ENCODE measurements at regions not wholly inside any gene's neighbourhood (a gene's known extent, or its start where the extent isn't known, plus 50 kb on each side); places are given as distances from the start of the nearest gene placed in this dataset.

GRCh38 chr7:46723742-46724141 is 802.7 kb upstream of the IGFBP3 start:
- H3K4me1 ChIP-seq, result no peaks in the 10 kb centered on the region
- H3K4me2 ChIP-seq, result no peak overlapping the region
- no peak for TF ChIP-seq Cebpa-rat (IDR thresholded peaks at IDR 0.05)
- no peaks in the 10 kb centered on the region for H3K36me3 ChIP-seq
- H3K27ac ChIP-seq, result no peak overlapping the region
- H3K9me3 ChIP-seq (replicated peaks in 1 of 11), result peaks cover 0 to 28% (median 15%) of the 10 kb centered on the region in 11 experiments; a peak in 6 of 22 replicates
- no peaks in the 10 kb centered on the region for H4K20me1 ChIP-seq
- H3K4me3 ChIP-seq, result no peak overlapping the region
- no peak overlapping the region for H3K9ac ChIP-seq
- H3K27me3 ChIP-seq, result no peaks in the 10 kb centered on the region

- no peak for TF ChIP-seq Cebpa-rat (IDR thresholded peaks at IDR 0.05)
- Histone ChIP-seq H3K27me3 (no peaks in the 10 kb centered on the region), H3K4me3 (no peak overlapping the region), H3K36me3 (no peaks in the 10 kb centered on the region), H3K4me2 (no peak overlapping the region), H3K9ac (no peak overlapping the region), H3K9me3 (replicated peaks in 1 of 11) (peaks cover 0 to 28% (median 15%) of the 10 kb centered on the region in 11 experiments; a peak in 6 of 22 replicates), H3K4me1 (no peaks in the 10 kb centered on the region), H4K20me1 (no peaks in the 10 kb centered on the region), H3K27ac (no peak overlapping the region)
Measured at GRCh38 chr7:46723003-46723402, 801.9 kb upstream of the IGFBP3 start.

GRCh38 chr7:46720761-46721160 is 799.7 kb upstream of the IGFBP3 start:
- no peak for TF ChIP-seq Cebpa-rat (IDR thresholded peaks at IDR 0.05)
- H3K9me3 ChIP-seq (replicated peaks in 1 of 11), result peaks cover 0 to 28% (median 15%) of the 10 kb centered on the region in 11 experiments; a peak in 7 of 22 replicates

GRCh38 chr7:46719616-46720015 is 798.5 kb upstream of the IGFBP3 start:
- H3K4me1 ChIP-seq, result peaks cover 0 to 18% (median 0%) of the 10 kb centered on the region in 10 experiments; a peak in 2 of 20 replicates
- peaks cover 0 to 21% (median 12%) of the 10 kb centered on the region in 11 experiments; a peak in 7 of 22 replicates for H3K9me3 ChIP-seq (replicated peaks in 1 of 11)
- TF ChIP-seq Cebpa-rat (IDR thresholded peaks at IDR 0.05), result no peak
- no peak overlapping the region for H3K27ac ChIP-seq
- no peak overlapping the region for H3K9ac ChIP-seq
- H3K27me3 ChIP-seq, result no peaks in the 10 kb centered on the region
- no peak overlapping the region for H3K4me3 ChIP-seq
- no peaks in the 10 kb centered on the region for H4K20me1 ChIP-seq
- H3K36me3 ChIP-seq, result no peaks in the 10 kb centered on the region
- H3K4me2 ChIP-seq, result no peak overlapping the region

More at GRCh38 chr7:46720761-46721160, 799.7 kb upstream of the IGFBP3 start:
- Histone ChIP-seq H3K36me3 (no peaks in the 10 kb centered on the region), H3K4me3 (no peak overlapping the region), H4K20me1 (no peaks in the 10 kb centered on the region), H3K4me1 (peaks cover 0 to 10% (median 0%) of the 10 kb centered on the region in 10 experiments; a peak in 2 of 20 replicates), H3K4me2 (no peak overlapping the region), H3K27ac (no peak overlapping the region), H3K9ac (no peak overlapping the region), H3K27me3 (no peaks in the 10 kb centered on the region)

GRCh38 chr7:46716926-46717325 is 795.9 kb upstream of the IGFBP3 start:
- Histone ChIP-seq H3K4me1 (peaks cover 0 to 18% (median 0%) of the 10 kb centered on the region in 10 experiments; a peak in 2 of 20 replicates), H3K9me3 (replicated peaks in 1 of 11) (peaks cover 0 to 8% (median 0%) of the 10 kb centered on the region in 11 experiments; a peak in 2 of 22 replicates), H3K4me3 (no peak overlapping the region), H4K20me1 (no peaks in the 10 kb centered on the region), H3K27me3 (no peaks in the 10 kb centered on the region), H3K4me2 (peak overlapping the region in 3 of 11 experiments; percentile 7 to 54 (median 9); a peak in 2 of 22 replicates), H3K36me3 (no peaks in the 10 kb centered on the region), H3K9ac (no peak overlapping the region), H3K27ac (no peak overlapping the region)
- TF ChIP-seq Cebpa-rat (IDR thresholded peaks at IDR 0.05), result no peak

- peaks cover 0 to 31% (median 6%) of the 10 kb centered on the region in 10 experiments; a peak in 12 of 20 replicates for H3K4me1 ChIP-seq
- peak overlapping the region in 3 of 11 experiments; percentile 3 to 33 (median 26); a peak in 4 of 22 replicates for H3K4me2 ChIP-seq
- H3K4me3 ChIP-seq, result no peak overlapping the region
- 0 out of 22 replicates have a peak, but pooled peaks of 1 of the 11 experiments have one; percentile 15 for TF ChIP-seq Cebpa-rat (IDR thresholded peaks at IDR 0.05)
- H3K36me3 ChIP-seq, result no peaks in the 10 kb centered on the region
- H4K20me1 ChIP-seq, result no peaks in the 10 kb centered on the region
- no peak overlapping the region for H3K27ac ChIP-seq
- H3K9me3 ChIP-seq (replicated peaks in 1 of 11), result peaks cover 0 to 8% (median 0%) of the 10 kb centered on the region in 11 experiments; a peak in 2 of 22 replicates
- H3K9ac ChIP-seq, result no peak overlapping the region
- no peaks in the 10 kb centered on the region for H3K27me3 ChIP-seq
Measured at GRCh38 chr7:46715579-46715978, 794.5 kb upstream of the IGFBP3 start.

GRCh38 chr7:46714904-46715303 is 793.8 kb upstream of the IGFBP3 start:
- peaks cover 0 to 38% (median 7%) of the 10 kb centered on the region in 10 experiments; a peak in 12 of 20 replicates for H3K4me1 ChIP-seq
- H3K9me3 ChIP-seq (replicated peaks in 1 of 11), result peaks cover 0 to 8% (median 0%) of the 10 kb centered on the region in 11 experiments; a peak in 1 of 22 replicates
- H3K36me3 ChIP-seq, result no peaks in the 10 kb centered on the region
- H4K20me1 ChIP-seq, result no peaks in the 10 kb centered on the region
- no peak overlapping the region for H3K9ac ChIP-seq
- no peak overlapping the region for H3K27ac ChIP-seq
- H3K27me3 ChIP-seq, result no peaks in the 10 kb centered on the region
- no peak overlapping the region for H3K4me3 ChIP-seq
- no peak for TF ChIP-seq Cebpa-rat (IDR thresholded peaks at IDR 0.05)
- H3K4me2 ChIP-seq, result peak overlapping the region in 1 of 11 experiments; percentile 3; a peak in 3 of 22 replicates

- H3K4me2 ChIP-seq, result no peak overlapping the region
- peaks cover 0 to 8% (median 0%) of the 10 kb centered on the region in 11 experiments; a peak in 1 of 22 replicates for H3K9me3 ChIP-seq (replicated peaks in 1 of 11)
- no peak overlapping the region for H3K4me3 ChIP-seq
- TF ChIP-seq Cebpa-rat (IDR thresholded peaks at IDR 0.05), result no peak
- H3K4me1 ChIP-seq, result peaks cover 0 to 41% (median 7%) of the 10 kb centered on the region in 10 experiments; a peak in 12 of 20 replicates
- H3K9ac ChIP-seq, result no peak overlapping the region
- no peak overlapping the region for H3K27ac ChIP-seq
- H3K27me3 ChIP-seq, result no peaks in the 10 kb centered on the region
- H4K20me1 ChIP-seq, result no peaks in the 10 kb centered on the region
- H3K36me3 ChIP-seq, result no peaks in the 10 kb centered on the region
Measured at GRCh38 chr7:46713868-46714596, 793.0 kb upstream of the IGFBP3 start.

GRCh38 chr7:46710927-46711326 is 789.9 kb upstream of the IGFBP3 start:
- H3K4me2 ChIP-seq, result peak overlapping the region in 7 of 11 experiments; percentile 21 to 74 (median 68); a peak in 14 of 22 replicates
- no peaks in the 10 kb centered on the region for H3K36me3 ChIP-seq
- H3K4me3 ChIP-seq, result no peak overlapping the region; a peak in 1 of 20 replicates
- H3K4me1 ChIP-seq, result peaks cover 0 to 31% (median 7%) of the 10 kb centered on the region in 10 experiments; a peak in 12 of 20 replicates
- no peaks in the 10 kb centered on the region for H4K20me1 ChIP-seq
- no peaks in the 10 kb centered on the region for H3K27me3 ChIP-seq
- TF ChIP-seq Cebpa-rat (IDR thresholded peaks at IDR 0.05), result peak in 3 of 11 experiments; percentile 22 to 45 (median 27); a peak in 3 of 22 replicates
- H3K9me3 ChIP-seq (replicated peaks in 1 of 11), result peaks cover 0 to 3% (median 0%) of the 10 kb centered on the region in 11 experiments; a peak in 1 of 22 replicates
- H3K27ac ChIP-seq, result peak overlapping the region in 7 of 11 experiments; percentile 5 to 64 (median 51); a peak in 11 of 22 replicates
- H3K9ac ChIP-seq, result peak overlapping the region in 2 of 11 experiments; percentile 1 to 41; a peak in 2 of 22 replicates
